ENCODE measurements at regions not wholly inside any gene's neighbourhood (a gene's known extent, or its start where the extent isn't known, plus 50 kb on each side); places are given as distances from the start of the nearest gene placed in this dataset.

GRCh38 chr6:153583685-153584084, 452.6 kb upstream of the RGS17 start:
- Histone ChIP-seq H3K23ac (ENCODE audit: insufficient read length) (no peak overlapping the region), H3K4me3 (ENCODE audit: extremely low read depth in 1 of 4, insufficient read depth in 2 of 4, low read depth in 3 of 4, low read length in 4 of 4) (no peak overlapping the region), H3K27ac (ENCODE audit: low read depth, low read length) (no peak overlapping the region), H4K91ac (replicated peaks; ENCODE audit: insufficient read length, low read length) (no peak overlapping the region), H4K5ac (ENCODE audit: insufficient read length, low read depth, low read length) (no peak overlapping the region), H3K9me3 (ENCODE audit: insufficient read depth in 2 of 2, low read depth in 1 of 2, low read length in 1 of 2) (no peaks in the 10 kb centered on the region), H3K36me3 (ENCODE audit: control insufficient read depth in 2 of 4, insufficient read depth in 4 of 4, low read length in 3 of 4) (no peaks in the 10 kb centered on the region), H3K18ac (ENCODE audit: extremely low read depth, low read length) (no peak overlapping the region), H3K27me3 (replicated peaks in 1 of 4; ENCODE audit: control insufficient read depth in 3 of 4, extremely low read depth in 1 of 4, insufficient read depth in 3 of 4, low read length in 3 of 4) (no peaks in the 10 kb centered on the region), H4K20me1 (replicated peaks in 1 of 2; ENCODE audit: control insufficient read depth in 1 of 2, insufficient read depth in 2 of 2, low read length in 2 of 2) (no peaks in the 10 kb centered on the region), H3K4ac (replicated peaks; ENCODE audit: insufficient read length, low read depth, low read length) (no peak overlapping the region), H3K4me1 (replicated peaks in 1 of 4; ENCODE audit: control insufficient read depth in 3 of 4, insufficient read depth in 4 of 4, low read length in 3 of 4) (no peaks in the 10 kb centered on the region; a peak in 1 of 7 replicates), H3K23me2 (ENCODE audit: low read depth, low read length) (no peaks in the 10 kb centered on the region), H2BK120ac (replicated peaks; ENCODE audit: low read depth, low read length) (no peak overlapping the region), H4K8ac (ENCODE audit: extremely low read depth, insufficient read depth, low read length) (no peak overlapping the region), H3K79me2 (ENCODE audit: control insufficient read depth in 1 of 2, insufficient read depth in 2 of 2, low read length in 2 of 2) (no peaks in the 10 kb centered on the region), H3K56ac (replicated peaks; ENCODE audit: insufficient read length, low read depth, low read length) (no peak overlapping the region), H2BK12ac (ENCODE audit: low read depth, low read length) (no peak overlapping the region), H2AFZ (ENCODE audit: low read length) (no peak overlapping the region), H3K79me1 (ENCODE audit: low read depth, low read length) (no peaks in the 10 kb centered on the region), H2BK5ac (ENCODE audit: low read depth, low read length) (no peak overlapping the region), H3K4me2 (ENCODE audit: insufficient read depth in 1 of 2, low read depth in 2 of 2, low read length in 2 of 2) (no peak overlapping the region), H3K9ac (replicated peaks in 1 of 4; ENCODE audit: extremely low read depth in 1 of 4, low read depth in 3 of 4, low read length in 3 of 4) (no peak overlapping the region), H3K14ac (ENCODE audit: insufficient read length) (no peak overlapping the region), H2BK15ac (ENCODE audit: low read length) (no peak overlapping the region), H2AK5ac (ENCODE audit: low read depth, low read length) (no peak overlapping the region), H2BK20ac (ENCODE audit: low read length) (no peak overlapping the region)
- no peak for FAIRE-seq
- ChIA-PET POLR2A (ENCODE audit: partially characterized antibody) (no interaction called here), CTCF (ENCODE audit: partially characterized antibody) (no interaction called here)
- WGBS, 2 experiments (ENCODE audit: extremely low coverage in 1 of 2, insufficient coverage in 1 of 2, insufficient read length in 1 of 2, insufficient replicate concordance in 2 of 2, low coverage in 1 of 2, low lambda C conversion rate in 2 of 2, missing lambda C conversion rate in 1 of 2), result 98% methylated on average over 2 of the region's 2 CpGs; no CpG with 5 or more reads in 1 of the 2 experiments
- DNase-seq (ENCODE audit: low read depth in 1 of 2, low spot score in 2 of 2), result no peak
- TF ChIP-seq BCL11A (IDR thresholded peaks at IDR 0.05; ENCODE audit: low read depth in 2 of 2, low read length in 2 of 2), result no peak
- TF ChIP-seq SIRT6 (IDR thresholded peaks at IDR 0.05; ENCODE audit: low read length), result no peak
- TF ChIP-seq RXRA (IDR thresholded peaks at IDR 0.05; ENCODE audit: insufficient read depth, low read depth, low read length), result no peak
- no peak for TF ChIP-seq SRF (IDR thresholded peaks at IDR 0.05; ENCODE audit: low read depth, low read length)
- TF ChIP-seq TBP (IDR thresholded peaks at IDR 0.05; ENCODE audit: low read depth, low read length), result no peak
- TF ChIP-seq, protein P1, sequence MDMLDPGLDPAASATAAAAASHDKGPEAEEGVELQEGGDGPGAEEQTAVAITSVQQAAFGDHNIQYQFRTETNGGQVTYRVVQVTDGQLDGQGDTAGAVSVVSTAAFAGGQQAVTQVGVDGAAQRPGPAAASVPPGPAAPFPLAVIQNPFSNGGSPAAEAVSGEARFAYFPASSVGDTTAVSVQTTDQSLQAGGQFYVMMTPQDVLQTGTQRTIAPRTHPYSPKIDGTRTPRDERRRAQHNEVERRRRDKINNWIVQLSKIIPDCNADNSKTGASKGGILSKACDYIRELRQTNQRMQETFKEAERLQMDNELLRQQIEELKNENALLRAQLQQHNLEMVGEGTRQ (IDR thresholded peaks at IDR 0.05; ENCODE audit: low read length), result no peak
- TF ChIP-seq BACH1 (IDR thresholded peaks at IDR 0.05; ENCODE audit: low read length), result no peak
- TF ChIP-seq CBX5 (IDR thresholded peaks at IDR 0.05; ENCODE audit: low read depth, low read length), result no peak
- TF ChIP-seq, protein P2, sequence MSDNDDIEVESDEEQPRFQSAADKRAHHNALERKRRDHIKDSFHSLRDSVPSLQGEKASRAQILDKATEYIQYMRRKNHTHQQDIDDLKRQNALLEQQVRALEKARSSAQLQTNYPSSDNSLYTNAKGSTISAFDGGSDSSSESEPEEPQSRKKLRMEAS (IDR thresholded peaks at IDR 0.05), result no peak
- no peak for TF ChIP-seq PHF8 (conservative IDR thresholded peaks at IDR 0.05; ENCODE audit: low read depth, low read length)
- no peak for TF ChIP-seq POU5F1 (IDR thresholded peaks at IDR 0.05; ENCODE audit: low read depth, low read length)
- no peak for TF ChIP-seq KDM1A (IDR thresholded peaks at IDR 0.05; ENCODE audit: borderline replicate concordance, low read length)
- no peak for TF ChIP-seq SP4 (IDR thresholded peaks at IDR 0.05; ENCODE audit: low read length)
